Memory B cell (primary cell): ENCODE measurements at regions not wholly inside any gene's neighbourhood (a gene's known extent, or its start where the extent isn't known, plus 50 kb on each side); places are given as distances from the start of the nearest gene placed in this dataset.
"Not testable (repeated sequence)": the region's sequence is repeated elsewhere in the genome, so short reads cannot be mapped to it uniquely, and the experiment has no call there.

Source experiments
- ATAC-seq: fragments of 150-1000 bp; cut with Tn5 transposase; 2 replicates; pipeline ENCODE4 v1.10.0; 2021; ENCODE audit warnings: low read depth, mild to moderate bottlenecking, moderate library complexity
- DNase-seq, 2 donors: peaks; one replicate each; pipeline ENCODE4 v3.0.0; 2022; ENCODE audit warnings: low spot score in 2 of 2
- H3K27ac Mint-ChIP-seq: one replicate; pipeline ENCODE4 v1.8.0; 2022; ENCODE audit warnings: mild to moderate bottlenecking, moderate library complexity, mixed read lengths
- H3K27me3 Mint-ChIP-seq: one replicate; pipeline ENCODE4 v1.8.0; 2022; ENCODE audit warnings: mixed read lengths
- H3K36me3 Mint-ChIP-seq: one replicate; pipeline ENCODE4 v1.8.0; 2022; ENCODE audit warnings: mild to moderate bottlenecking, mixed read lengths
- H3K4me1 Mint-ChIP-seq: one replicate; pipeline ENCODE4 v1.8.0; 2022; ENCODE audit warnings: mixed read lengths
- H3K4me3 Mint-ChIP-seq: one replicate; pipeline ENCODE4 v1.8.0; 2022; ENCODE audit warnings: mild to moderate bottlenecking, moderate library complexity, mixed read lengths
- H3K9me3 Mint-ChIP-seq: one replicate; pipeline ENCODE4 v1.8.0; 2022; ENCODE audit warnings: mixed read lengths

DNA sequence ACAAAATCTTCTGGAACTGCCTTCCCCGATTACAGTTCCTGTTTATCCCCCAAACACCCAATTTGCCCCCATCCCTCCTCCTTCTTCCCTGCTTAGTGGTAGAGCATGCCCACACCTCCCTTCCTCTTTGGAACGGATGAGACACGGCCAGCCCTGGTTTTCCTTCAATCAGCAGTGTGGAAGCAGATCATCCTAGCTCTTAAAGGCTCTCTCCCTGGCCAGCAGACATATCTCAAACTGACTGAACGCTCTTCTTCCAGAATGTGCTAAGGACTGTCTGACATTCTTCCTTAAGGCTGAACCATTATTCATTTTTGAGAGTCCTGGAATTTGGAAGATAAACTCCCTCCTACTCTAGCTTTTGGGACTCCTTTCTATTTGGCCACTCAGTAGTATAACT, 161.1 kb downstream of the TRIML1 start:
- Mint-ChIP-seq H3K36me3 (no peaks in the 10 kb centered on the region), H3K27me3 (no peaks in the 10 kb centered on the region), H3K9me3 (no peaks in the 10 kb centered on the region), H3K4me3 (no peak overlapping the region), H3K27ac (no peak overlapping the region), H3K4me1 (no peaks in the 10 kb centered on the region)
- ATAC-seq (no peak), DNase-seq (no peak)

DNA sequence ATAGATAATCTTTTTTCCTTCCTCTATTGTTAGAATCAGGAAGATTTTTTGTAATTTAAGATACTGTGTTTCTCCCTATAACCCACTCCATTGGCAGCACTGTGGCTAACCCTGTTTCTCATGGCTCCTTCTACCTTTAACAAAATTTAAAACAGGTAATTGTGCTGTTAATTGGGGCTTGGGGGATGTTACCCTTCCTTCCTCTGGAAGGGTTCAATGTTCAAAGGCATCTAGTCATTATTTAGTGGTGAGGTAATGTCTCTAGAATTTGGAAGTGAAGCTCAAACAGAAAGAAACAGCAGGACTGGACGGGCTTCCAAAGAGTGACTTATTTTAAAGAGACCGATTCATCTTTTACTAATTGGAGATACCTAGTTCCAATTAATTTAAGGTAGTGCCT, 166.4 kb downstream of the TRIML1 start:
- no peaks in the 10 kb centered on the region for H3K36me3 Mint-ChIP-seq
- ATAC-seq = no peak
- no peak overlapping the region for H3K4me3 Mint-ChIP-seq
- no peak for DNase-seq
- H3K9me3 Mint-ChIP-seq = peaks cover 2% of the 10 kb centered on the region
- no peaks in the 10 kb centered on the region for H3K27me3 Mint-ChIP-seq
- no peak overlapping the region for H3K27ac Mint-ChIP-seq
- no peaks in the 10 kb centered on the region for H3K4me1 Mint-ChIP-seq

DNA sequence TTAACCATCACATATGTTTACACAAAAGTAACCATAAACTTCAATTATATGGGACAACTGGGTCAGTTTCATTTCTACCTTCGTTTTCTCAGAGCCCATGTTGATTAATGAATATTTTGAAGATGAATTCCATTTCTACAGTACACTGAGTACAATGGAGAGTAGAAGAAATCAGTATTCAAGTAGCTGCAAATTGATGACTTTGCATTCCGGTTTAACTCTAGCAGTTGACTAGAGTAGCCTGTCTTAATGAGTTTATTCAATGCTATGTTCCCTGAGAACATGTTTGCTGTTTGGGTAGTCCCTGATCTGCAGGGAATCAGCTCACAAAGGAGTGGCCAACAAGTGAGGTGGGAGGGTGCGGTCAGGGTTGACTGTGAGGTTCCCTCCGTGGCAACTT, 168.3 kb downstream of the TRIML1 start:
- no peaks in the 10 kb centered on the region for H3K4me1 Mint-ChIP-seq
- DNase-seq (no peak), ATAC-seq (no peak)
- H3K4me3 Mint-ChIP-seq = no peak overlapping the region
- H3K27ac Mint-ChIP-seq = no peak overlapping the region
- no peaks in the 10 kb centered on the region for H3K36me3 Mint-ChIP-seq
- H3K9me3 Mint-ChIP-seq = peaks cover 2% of the 10 kb centered on the region
- H3K27me3 Mint-ChIP-seq = no peaks in the 10 kb centered on the region

DNA sequence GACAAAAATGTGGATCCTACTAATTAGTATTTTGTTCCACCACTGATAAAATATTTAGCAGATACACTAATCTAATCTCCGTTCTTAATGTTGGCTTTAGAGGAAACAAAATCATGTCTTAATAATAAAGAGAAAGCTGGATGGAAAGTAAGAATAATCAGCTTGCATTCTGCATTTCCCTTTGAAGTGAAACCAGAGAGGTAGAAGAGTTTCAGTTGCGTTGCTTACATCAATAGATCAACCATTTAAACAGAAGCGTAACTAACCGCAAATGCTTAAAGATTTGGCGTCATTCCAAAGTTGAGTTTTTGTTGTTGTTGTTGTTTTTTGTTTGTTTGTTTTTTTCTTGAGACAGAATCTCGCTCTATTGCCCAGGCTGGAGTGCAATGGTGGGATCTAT, 168.9 kb downstream of the TRIML1 start:
- no peak overlapping the region for H3K4me3 Mint-ChIP-seq
- H3K9me3 Mint-ChIP-seq = peaks cover 2% of the 10 kb centered on the region
- ATAC-seq (no peak), DNase-seq (no peak)
- H3K27ac Mint-ChIP-seq = no peak overlapping the region
- no peaks in the 10 kb centered on the region for H3K36me3 Mint-ChIP-seq
- no peaks in the 10 kb centered on the region for H3K27me3 Mint-ChIP-seq
- H3K4me1 Mint-ChIP-seq = no peaks in the 10 kb centered on the region

DNA sequence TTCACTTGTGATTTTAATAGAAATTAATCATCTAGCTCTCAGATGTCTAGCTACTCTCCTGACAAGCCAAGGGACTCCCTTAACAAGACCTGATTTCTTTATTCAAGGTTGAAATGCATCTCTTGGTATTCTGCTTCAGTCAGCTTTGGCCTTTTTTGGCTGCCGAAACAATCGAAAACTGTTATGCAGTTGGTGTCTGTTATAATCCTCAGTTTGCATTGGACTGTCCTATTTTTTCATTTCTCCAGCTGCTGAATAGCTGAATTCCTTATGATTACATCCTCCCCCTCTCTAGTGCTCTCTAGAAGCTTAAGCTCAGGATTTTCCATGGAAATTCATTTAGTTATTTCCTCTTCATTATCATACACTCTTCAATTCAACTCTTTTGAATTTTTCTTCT, 177.2 kb downstream of the TRIML1 start:
- Mint-ChIP-seq H3K36me3 (no peaks in the 10 kb centered on the region), H3K9me3 (peaks cover 6% of the 10 kb centered on the region), H3K4me3 (no peak overlapping the region), H3K27me3 (peaks cover 2% of the 10 kb centered on the region), H3K4me1 (no peaks in the 10 kb centered on the region), H3K27ac (no peak overlapping the region)
- no peak for DNase-seq
- no peak for ATAC-seq

DNA sequence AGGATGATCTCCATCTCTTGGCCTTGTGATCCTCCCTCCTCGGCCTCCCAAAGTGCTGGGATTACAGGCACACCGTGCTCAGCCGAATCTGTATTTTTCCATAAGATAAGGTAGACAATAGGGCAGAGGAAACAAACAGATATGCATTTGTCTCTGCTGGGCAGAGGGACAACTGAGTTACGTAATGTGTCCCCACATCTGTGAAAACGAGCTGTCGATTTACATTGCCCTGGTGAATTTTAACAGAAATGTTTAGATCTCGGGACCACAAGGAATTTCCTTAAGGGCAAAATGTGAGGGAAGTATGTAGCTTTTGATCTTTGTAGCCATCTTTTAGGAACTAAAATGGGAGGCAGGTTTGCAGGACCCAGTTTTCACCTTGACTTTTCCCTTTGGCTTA, 189.7 kb downstream of the TRIML1 start:
- no peak for ATAC-seq
- no peak overlapping the region for H3K27ac Mint-ChIP-seq
- H3K36me3 Mint-ChIP-seq = no peaks in the 10 kb centered on the region
- DNase-seq = no peak
- no peaks in the 10 kb centered on the region for H3K27me3 Mint-ChIP-seq
- peaks cover 2% of the 10 kb centered on the region for H3K9me3 Mint-ChIP-seq
- no peaks in the 10 kb centered on the region for H3K4me1 Mint-ChIP-seq
- no peak overlapping the region for H3K4me3 Mint-ChIP-seq

DNA sequence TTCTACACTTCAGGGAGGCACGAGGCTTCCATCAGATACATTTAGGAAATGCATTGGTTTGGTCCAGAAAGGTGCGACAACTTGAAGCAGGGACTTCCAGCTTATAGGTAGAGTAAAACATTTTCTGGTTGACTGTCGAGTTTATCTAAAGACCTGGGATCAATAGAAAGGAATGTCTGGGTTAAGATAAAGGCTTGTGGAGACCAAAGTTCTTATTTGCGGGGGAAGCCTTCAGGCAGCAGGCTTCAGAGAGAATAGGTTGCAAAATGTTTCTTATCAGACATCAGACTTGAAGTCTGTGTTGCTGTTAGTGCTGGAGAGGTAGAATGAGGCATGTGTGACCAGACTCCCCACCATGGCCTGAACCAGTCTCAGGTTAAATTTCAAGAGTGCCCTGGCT, 190.3 kb downstream of the TRIML1 start:
- no peak overlapping the region for H3K4me3 Mint-ChIP-seq

DNA sequence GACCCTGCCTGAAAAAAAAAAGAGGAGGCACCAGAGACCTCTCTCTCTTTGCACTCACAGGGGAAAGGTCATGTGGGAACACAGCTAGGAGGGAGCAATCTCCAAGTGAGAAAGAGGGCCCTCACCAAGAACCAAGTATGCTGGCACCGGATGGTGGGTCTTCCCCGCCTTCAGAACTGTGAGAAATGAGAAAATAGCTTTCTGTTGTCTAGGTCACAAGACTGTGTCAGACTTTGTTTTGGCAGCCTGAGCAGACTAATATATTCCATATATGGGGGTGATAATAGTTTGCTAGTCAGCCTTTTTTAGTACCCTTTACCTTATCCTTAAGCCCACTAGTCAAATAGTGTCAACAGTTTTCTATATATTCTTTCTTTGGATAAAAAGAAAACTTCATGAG, 193.0 kb downstream of the TRIML1 start:
- H3K36me3 Mint-ChIP-seq = no peaks in the 10 kb centered on the region

More for the DNA sequence above, 190.3 kb downstream of the TRIML1 start:
- Mint-ChIP-seq H3K27ac (no peak overlapping the region), H3K9me3 (peaks cover 2% of the 10 kb centered on the region), H3K36me3 (no peaks in the 10 kb centered on the region), H3K27me3 (no peaks in the 10 kb centered on the region), H3K4me1 (no peaks in the 10 kb centered on the region)
- ATAC-seq (no peak), DNase-seq (no peak)

DNA sequence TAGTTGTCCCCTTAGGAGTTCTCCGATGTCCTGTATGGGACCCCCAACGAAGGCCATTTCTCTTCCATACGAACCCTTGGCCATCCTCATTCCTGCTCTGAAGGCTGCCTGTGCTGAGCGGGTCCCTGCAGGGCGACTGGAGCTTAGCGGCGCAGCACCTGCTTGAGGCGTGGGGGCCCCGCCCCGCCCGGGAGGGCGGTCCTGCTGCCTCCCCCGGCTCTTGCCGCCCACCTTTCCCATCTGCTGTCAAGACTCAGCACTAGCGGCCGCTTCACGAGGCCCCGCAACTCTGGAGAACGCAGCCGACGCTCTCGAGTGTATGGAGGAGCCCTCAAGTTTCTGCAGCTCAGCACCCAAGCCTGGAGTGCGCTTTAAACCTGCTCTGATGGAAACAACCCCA, 197.7 kb downstream of the TRIML1 start:
- no peaks in the 10 kb centered on the region for H3K36me3 Mint-ChIP-seq
- DNase-seq (no peak), ATAC-seq (no peak)
- peaks cover 9% of the 10 kb centered on the region for H3K9me3 Mint-ChIP-seq
- H3K27me3 Mint-ChIP-seq = no peaks in the 10 kb centered on the region
- H3K4me3 Mint-ChIP-seq = no peak overlapping the region
- H3K4me1 Mint-ChIP-seq = no peaks in the 10 kb centered on the region
- no peak overlapping the region for H3K27ac Mint-ChIP-seq

More for the DNA sequence above, 193.0 kb downstream of the TRIML1 start:
- H3K4me3 Mint-ChIP-seq = no peak overlapping the region
- H3K4me1 Mint-ChIP-seq = no peaks in the 10 kb centered on the region
- H3K9me3 Mint-ChIP-seq = peaks cover 9% of the 10 kb centered on the region
- no peak for ATAC-seq
- no peak overlapping the region for H3K27ac Mint-ChIP-seq
- no peak for DNase-seq
- no peaks in the 10 kb centered on the region for H3K27me3 Mint-ChIP-seq

DNA sequence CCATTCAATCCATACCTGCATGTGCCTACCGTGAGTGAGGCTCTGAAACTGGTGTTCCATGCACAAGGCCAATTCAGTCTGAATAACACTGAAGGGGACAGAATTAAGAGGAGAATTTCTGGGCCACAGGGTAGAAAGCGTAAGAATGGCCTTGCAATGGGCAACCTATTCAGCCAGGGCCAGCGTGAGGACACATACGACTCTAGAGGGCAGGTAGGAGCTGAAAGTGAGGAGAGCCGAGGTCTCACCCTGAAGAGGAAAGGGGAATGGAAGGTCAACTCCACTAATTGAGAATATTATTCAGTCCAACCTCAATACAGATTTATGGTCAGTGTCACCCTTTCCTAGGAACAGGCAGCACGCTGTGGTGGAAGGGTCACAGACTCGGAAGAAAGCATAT, 202.2 kb downstream of the TRIML1 start:
- Mint-ChIP-seq H3K36me3 (no peaks in the 10 kb centered on the region), H3K4me1 (no peaks in the 10 kb centered on the region), H3K27ac (no peak overlapping the region), H3K27me3 (no peaks in the 10 kb centered on the region), H3K9me3 (peaks cover 10% of the 10 kb centered on the region), H3K4me3 (no peak overlapping the region)
- ATAC-seq (no peak), DNase-seq (no peak)

DNA sequence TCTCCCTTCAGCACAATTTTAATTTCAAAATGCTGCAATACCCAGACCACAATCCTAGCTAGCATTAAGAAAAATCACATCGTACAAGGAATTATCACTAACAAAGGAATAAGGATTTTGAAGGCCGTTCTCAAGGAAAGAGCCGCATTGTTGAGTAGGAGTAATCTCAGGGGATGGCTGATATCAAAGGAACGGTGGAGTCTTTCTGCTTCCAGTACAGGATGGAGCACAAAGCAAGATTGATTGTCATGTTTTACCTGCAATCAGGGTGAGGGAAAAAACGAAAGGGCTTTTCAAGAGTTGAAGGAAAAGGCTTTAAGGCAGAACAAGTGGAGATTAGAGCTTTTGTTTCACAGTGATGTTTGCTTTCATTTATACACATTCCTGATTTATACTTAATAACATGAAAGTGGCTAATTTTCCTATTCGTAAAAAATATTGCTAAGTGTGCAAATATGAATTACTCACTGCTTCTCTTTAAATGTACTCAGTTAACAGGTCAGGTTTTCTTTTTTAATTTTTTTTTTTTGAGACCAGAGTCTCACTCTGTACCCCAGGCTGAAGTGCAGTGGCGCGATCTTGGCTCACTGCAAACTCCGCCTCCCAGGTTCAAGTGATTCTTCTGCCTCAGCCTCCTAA, 207.0 kb downstream of the TRIML1 start:
- ATAC-seq = no peak
- Mint-ChIP-seq H3K4me3 (no peak overlapping the region), H3K27me3 (no peaks in the 10 kb centered on the region), H3K9me3 (peaks cover 8% of the 10 kb centered on the region), H3K36me3 (no peaks in the 10 kb centered on the region), H3K27ac (no peak overlapping the region), H3K4me1 (no peaks in the 10 kb centered on the region)
- no peak for DNase-seq

DNA sequence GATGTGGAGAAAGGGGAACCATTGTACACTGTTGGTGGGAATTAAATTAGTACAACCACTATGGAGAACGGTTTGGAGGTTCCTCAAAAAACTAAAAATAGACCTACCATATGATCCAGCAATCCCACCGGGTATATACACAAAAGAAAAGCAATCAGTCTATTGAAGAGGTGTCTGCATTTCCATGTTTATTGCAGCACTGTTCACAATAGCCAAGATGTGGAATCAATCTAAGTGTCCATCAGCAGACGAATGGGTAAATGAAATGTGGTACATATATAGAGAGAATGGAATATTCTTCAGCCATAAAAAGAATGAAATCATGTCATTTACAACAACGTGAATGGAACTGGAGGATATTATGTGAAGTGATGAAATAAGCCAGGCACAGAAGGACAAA, 208.1 kb downstream of the TRIML1 start:
- no peaks in the 10 kb centered on the region for H3K4me1 Mint-ChIP-seq
- no peak for ATAC-seq
- H3K36me3 Mint-ChIP-seq = no peaks in the 10 kb centered on the region
- H3K9me3 Mint-ChIP-seq = peaks cover 8% of the 10 kb centered on the region
- DNase-seq = no peak
- no peaks in the 10 kb centered on the region for H3K27me3 Mint-ChIP-seq
- H3K27ac Mint-ChIP-seq = no peak overlapping the region
- no peak overlapping the region for H3K4me3 Mint-ChIP-seq

DNA sequence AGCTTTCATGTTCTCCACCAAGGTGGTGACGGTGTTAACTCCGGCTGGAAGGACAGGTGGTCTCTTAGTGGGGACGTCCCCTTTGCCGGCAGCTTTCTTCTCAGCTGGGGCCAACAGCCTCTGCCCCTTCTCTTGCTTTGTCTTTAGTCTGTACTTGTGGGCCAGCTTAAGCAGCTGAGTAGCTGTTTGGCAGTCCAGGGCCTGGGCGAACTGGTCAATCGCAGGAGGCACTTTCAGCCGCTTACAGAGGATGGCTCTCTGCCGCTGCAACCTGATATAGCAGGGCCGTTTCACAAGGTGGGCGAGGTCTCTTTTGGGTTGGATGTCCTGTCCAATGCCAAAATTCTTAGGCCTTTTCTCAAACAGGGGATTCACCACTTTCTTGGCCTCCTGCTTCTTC, 210.3 kb downstream of the TRIML1 start:
- not testable (repeated sequence) for H3K27me3 Mint-ChIP-seq, H3K4me1 Mint-ChIP-seq, H3K27ac Mint-ChIP-seq, H3K4me3 Mint-ChIP-seq, ATAC-seq, DNase-seq, H3K9me3 Mint-ChIP-seq, H3K36me3 Mint-ChIP-seq

DNA sequence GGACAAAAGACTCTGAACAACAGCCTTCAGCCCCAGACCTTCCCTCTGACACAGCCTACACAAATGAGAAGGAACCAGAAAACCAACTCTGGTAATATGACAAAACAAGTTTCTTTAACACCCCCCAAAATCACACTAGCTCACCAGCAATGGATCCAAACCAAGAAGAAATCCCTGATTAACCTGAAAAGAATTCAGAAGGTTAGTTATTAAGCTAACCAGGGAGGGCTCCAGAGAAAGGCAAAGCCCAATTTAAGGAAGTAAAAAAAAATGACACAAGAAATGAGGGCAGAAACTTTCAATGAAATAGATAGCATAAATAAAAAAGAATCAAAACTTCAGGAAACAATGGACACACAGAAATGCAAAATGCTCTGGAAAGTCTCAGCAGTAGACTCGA, 224.0 kb downstream of the TRIML1 start:
- Mint-ChIP-seq H3K27ac (no peak overlapping the region), H3K27me3 (no peaks in the 10 kb centered on the region), H3K4me3 (no peak overlapping the region), H3K9me3 (peaks cover 11% of the 10 kb centered on the region), H3K4me1 (no peaks in the 10 kb centered on the region), H3K36me3 (no peaks in the 10 kb centered on the region)
- DNase-seq (no peak), ATAC-seq (no peak)

DNA sequence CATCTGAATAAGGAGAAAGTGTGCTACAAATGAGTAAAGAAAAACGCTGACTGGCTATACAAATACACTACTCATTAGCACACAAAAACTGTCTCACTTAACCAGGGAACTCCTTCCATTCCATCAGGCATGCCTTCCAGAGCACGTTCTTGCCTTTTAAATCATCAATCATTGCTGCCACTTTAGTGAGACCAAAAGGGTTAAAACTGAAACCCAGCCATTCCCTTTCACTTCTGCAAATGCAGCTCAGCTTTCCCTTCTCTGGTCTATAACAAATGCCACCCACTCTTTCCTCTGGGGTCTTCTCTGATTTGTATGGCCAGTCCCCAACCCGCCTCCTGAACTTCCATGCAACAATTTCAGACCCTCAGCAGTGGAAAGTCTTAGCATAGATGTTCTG, 231.5 kb downstream of the TRIML1 start:
- no peak overlapping the region for H3K27ac Mint-ChIP-seq
- H3K4me1 Mint-ChIP-seq = no peaks in the 10 kb centered on the region
- H3K36me3 Mint-ChIP-seq = no peaks in the 10 kb centered on the region
- no peak for ATAC-seq
- no peak overlapping the region for H3K4me3 Mint-ChIP-seq
- H3K27me3 Mint-ChIP-seq = no peaks in the 10 kb centered on the region
- peaks cover 7% of the 10 kb centered on the region for H3K9me3 Mint-ChIP-seq
- DNase-seq = no peak
